H54 (cell line): ENCODE measurements at regions not wholly inside any gene's neighbourhood (a gene's known extent, or its start where the extent isn't known, plus 50 kb on each side); places are given as distances from the start of the nearest gene placed in this dataset.

Experiments used
- DNase-seq: peaks from one replicate; pipeline ENCODE4 v3.0.0; 2011; ENCODE audit warnings: low spot score, mixed read lengths; ENCODE audit not compliant: insufficient read length
- FAIRE-seq: peaks from 3 replicates; lab custom pipeline; 2011; peaks lifted over from hg19 to GRCh38; lab: Jason Lieb, UNC
- POLR2A ChIP-seq: IDR thresholded peaks from 2 replicates; pipeline ENCODE4 v1.6.1; 2011; ENCODE audit warnings: low read depth, mild to moderate bottlenecking, low read length

GRCh38 chr6:45741437-45742171, 274.1 kb downstream of the CLIC5 start:
- FAIRE-seq: no peak
- no peak for DNase-seq

DNA sequence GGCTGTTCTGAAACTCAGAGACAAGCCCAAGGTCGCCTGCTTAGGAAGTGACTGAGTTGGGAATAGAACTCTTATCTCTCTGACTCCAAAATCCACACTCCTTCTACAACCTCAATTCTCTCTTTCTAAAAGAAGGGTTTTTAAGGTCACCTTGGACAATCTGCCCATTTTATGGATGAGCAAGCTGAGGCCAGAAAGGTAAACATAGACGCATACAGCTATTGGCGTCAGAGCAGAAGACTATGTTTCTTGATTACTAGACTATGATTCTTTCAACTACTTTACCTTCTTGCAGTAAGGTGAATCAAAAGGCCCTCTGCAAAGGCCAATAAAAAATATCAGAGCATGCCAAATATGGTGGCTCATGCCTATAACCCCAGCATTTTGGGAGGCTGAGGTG, 276.6 kb downstream of the CLIC5 start:
- TF ChIP-seq POLR2A: no peak
- FAIRE-seq: no peak
- DNase-seq: no peak

More at GRCh38 chr6:45741437-45742171, 274.1 kb downstream of the CLIC5 start:
- TF ChIP-seq POLR2A: no peak

DNA sequence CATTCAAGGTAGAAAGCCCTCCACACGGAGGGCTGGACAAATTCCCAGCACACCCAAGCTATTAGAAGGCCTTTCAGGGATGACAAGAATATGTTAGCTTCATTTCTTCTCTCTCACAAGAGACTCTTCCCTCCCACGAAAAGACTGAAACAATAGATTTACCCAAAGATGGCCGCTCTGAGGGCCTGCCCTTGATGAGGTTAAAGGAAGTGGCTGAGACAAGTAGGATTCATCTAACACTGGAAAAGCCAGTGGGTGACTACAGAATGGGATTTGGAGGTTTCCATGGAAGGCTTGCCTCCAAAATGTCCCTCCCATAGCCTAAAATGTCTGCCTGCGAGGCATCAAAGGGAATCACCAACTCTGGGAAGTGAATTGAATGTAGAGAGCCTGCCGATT, 277.6 kb downstream of the CLIC5 start:
- FAIRE-seq (no peak), DNase-seq (no peak)
- no peak for TF ChIP-seq POLR2A

DNA sequence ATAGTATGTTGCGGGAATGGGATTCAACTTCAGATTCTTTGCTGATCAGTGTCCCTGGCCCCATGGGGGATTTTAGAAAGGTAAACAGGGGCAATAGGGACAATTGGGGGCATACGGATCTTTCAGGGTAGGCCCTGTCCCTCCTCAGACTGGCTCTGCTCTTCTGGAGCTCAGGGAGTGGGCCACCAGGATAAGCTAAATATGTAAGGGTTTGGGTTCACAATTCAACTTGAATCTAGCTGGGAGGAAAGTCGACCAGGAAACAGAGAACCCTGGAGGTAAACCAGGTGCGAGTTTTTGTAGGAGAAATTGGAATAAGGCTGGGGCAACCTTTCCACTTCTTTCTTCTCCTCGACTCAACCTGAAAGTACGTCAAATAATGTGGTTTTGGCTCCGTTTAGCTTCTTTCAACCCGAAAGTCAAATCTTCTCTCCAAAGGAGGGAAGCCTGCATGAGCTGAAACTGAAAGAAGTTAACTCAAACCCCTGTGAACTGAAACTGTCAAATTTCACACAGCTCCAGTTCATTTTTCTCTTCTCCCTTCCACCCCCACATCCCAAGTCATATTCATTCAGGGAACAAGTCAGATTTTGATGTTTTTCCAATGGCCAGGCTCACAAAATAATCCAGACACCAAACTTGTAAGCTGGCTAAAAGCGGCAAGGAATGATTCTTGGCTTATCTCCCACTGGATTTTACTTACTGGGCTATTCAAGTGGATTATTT, 278.2 kb downstream of the CLIC5 start:
- TF ChIP-seq POLR2A: no peak
- DNase-seq: no peak
- no peak for FAIRE-seq

DNA sequence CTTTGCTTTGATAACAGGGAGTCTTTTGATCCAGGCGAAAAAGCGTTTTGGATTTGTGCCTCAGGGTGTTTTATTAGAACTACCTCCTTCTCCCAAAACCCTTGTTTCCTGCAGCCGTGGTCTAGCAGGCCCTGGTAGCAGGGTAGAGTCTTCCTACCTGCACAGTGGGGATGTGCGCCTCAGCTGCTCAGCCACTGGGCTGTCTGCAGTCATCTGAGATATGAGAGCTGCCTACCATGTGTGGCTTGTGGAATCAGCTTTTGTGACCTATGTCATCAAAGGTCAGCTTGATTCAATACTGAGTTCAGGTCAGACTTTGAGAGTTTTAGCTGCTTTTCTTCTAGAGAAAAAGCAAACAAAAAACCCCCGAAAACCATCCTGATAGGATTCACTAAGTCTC, 279.5 kb downstream of the CLIC5 start:
- no peak for TF ChIP-seq POLR2A
- FAIRE-seq (no peak), DNase-seq (no peak)

GRCh38 chr6:45732731-45733130, 282.9 kb downstream of the CLIC5 start:
- FAIRE-seq: no peak
- no peak for TF ChIP-seq POLR2A
- no peak for DNase-seq

DNA sequence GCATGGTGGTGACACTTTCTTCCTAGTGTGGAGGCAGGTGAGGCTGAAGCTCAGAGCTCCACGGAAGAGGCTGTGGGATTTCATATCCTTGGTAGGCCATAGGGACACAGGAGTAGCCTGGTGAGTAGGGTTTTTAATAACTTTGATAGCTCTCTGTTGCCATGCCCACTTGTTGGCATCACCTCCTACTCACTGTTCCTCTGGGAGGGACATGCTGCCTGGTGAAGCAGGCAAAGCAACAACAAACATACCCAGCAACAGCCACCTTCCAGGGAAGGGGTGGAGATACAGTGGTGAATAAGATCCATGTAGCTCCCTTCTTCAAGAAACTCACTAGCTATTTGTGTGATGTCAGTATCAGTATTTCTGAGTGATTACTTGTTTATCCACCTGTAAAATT, 285.4 kb downstream of the CLIC5 start:
- FAIRE-seq (no peak), DNase-seq (no peak)
- TF ChIP-seq POLR2A: no peak

DNA sequence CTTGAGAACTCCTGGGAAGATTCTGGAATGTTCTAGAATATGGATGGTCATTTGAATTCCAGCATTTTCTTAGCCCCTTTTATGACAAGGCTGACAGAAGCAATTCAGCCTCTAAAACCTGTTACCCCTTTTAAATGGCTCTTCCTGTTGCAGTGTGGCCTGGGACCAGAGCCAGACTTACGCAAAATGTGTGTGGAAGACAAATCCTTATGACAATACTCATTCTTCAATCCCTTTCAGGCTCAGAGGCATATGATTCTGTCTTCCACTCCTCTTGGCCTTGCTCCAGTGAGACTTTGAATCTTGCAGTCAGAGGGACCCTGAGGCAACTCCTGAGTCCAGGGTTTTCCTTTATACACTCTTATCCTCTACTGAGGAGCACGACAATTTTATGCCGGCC, 287.0 kb downstream of the CLIC5 start:
- DNase-seq (no peak), FAIRE-seq (no peak)

DNA sequence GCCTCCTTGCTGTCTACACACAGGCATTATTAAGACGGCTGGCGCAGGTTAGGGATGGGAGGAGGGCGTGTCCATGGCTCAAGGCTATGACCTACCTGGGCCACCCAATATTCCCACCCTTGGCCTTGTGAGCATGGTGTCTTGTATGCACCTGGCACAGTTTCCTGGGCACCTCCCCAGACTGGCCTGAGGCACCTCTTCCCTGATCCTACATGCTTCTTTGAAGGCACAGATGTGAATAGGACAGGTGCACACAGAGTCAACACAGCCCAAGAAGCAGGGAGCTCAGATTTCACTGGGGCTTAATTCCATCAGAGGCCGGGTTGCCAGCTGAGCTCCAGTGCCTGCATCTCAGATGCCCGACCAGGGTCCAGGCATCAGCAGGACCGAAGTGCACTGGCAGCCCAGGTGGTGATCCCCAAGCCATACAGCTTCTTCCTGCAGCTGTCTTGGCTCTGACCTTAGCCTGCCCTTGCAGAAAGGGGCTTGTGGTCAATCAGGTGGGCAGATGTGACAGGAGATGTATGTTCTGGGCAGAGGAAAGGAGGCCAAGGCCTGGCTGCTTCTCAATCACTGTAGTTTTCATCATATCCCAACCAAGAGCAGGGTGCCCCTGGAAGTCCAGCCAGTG, 287.7 kb downstream of the CLIC5 start:
- FAIRE-seq: no peak
- TF ChIP-seq POLR2A: no peak
- no peak for DNase-seq

More for the DNA sequence above, 287.0 kb downstream of the CLIC5 start:
- no peak for TF ChIP-seq POLR2A

DNA sequence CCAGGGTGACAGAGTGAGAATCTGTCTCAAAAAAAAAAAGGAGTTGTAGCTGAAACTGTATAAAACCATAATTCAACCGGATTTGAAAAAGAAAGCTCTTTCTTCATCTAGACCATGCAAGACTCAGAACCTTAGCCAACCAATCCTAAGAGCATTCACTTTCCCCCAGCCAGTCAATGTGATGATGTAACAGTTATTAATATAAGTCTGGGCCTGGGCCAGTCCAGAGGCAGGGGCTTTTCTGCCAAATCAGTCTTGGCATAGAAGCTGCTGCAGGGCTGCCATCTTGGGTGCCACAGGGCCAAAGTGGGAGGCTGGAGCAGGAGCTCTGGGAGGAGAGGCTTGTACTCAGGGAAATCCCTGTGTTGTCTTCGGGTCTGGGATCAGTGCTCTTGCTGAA, 288.4 kb downstream of the CLIC5 start:
- no peak for FAIRE-seq
- no peak for TF ChIP-seq POLR2A
- DNase-seq: no peak

DNA sequence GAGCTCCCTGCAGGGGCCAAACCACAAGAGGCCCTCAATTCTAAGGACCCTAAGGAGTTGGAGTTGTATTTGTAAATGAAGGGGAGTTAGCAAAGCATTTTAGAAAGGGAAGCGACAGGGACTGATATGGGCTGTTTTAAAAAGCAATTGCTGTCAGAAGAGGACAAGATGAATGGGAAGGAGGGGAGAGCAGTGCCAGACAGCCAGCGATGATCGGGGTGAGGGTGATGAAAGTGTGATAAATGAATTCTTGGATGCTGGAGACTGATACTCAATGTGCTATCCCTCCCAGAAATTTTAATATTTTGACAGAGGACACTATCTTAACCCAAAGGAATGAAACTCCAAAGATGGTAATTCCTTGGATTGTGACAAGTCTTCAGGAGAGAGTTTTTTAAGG, 289.2 kb downstream of the CLIC5 start:
- FAIRE-seq: no peak
- DNase-seq: no peak
- TF ChIP-seq POLR2A: no peak

GRCh38 chr6:45724511-45724910, 291.1 kb downstream of the CLIC5 start:
- no peak for FAIRE-seq
- peak; percentile 38 for DNase-seq
- TF ChIP-seq POLR2A: no peak

GRCh38 chr6:45724027-45724426, 291.6 kb downstream of the CLIC5 start:
- no peak for DNase-seq
- no peak for FAIRE-seq
- no peak for TF ChIP-seq POLR2A

DNA sequence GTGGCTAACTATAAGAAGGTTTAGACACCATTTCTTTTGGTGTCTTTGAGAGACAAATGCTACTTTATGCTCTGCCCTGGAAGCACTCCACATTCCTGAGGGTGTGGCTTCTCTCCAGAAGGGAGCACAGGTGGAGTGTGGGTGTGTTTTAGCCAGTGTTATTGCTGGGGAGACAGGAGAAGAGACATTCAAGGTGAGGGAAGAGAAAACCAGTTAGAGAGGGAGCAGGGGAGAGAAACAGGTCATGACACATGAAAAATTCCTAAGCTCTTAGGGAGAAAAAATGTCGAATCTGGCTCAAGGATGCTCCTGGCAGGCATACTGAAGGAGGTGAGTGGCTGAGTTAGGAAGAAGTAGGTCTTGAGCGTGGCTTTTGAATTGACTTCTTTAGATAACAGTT, 292.8 kb downstream of the CLIC5 start:
- TF ChIP-seq POLR2A: no peak
- no peak for DNase-seq

More for the DNA sequence above, 292.8 kb downstream of the CLIC5 start:
- FAIRE-seq: no peak
